Endodermal cell (in vitro differentiated cells): ENCODE measurements at regions not wholly inside any gene's neighbourhood (a gene's known extent, or its start where the extent isn't known, plus 50 kb on each side); places are given as distances from the start of the nearest gene placed in this dataset.

Experiments used
- DNase-seq: peaks from one replicate; pipeline ENCODE4 v3.0.0-alpha.2; 2017
- H3K27ac ChIP-seq: 2 replicates; pipeline ENCODE4 v1.5.1; 2013; ENCODE audit warnings: mild to moderate bottlenecking, low read depth, low read length, moderate library complexity
- H3K27me3 ChIP-seq: 2 replicates; pipeline ENCODE4 v1.6.1; 2013; ENCODE audit warnings: mild to moderate bottlenecking, low read length, moderate library complexity; ENCODE audit not compliant: insufficient read depth, control insufficient read depth, poor library complexity, severe bottlenecking
- H3K36me3 ChIP-seq: 2 replicates; pipeline ENCODE4 v1.7.0; 2013; ENCODE audit warnings: mild to moderate bottlenecking, low read length, moderate library complexity; ENCODE audit not compliant: control insufficient read depth, insufficient read depth
- H3K4me1 ChIP-seq: one replicate; pipeline ENCODE4 v1.7.0; 2013; ENCODE audit warnings: low read length; ENCODE audit not compliant: control insufficient read depth, insufficient read depth
- H3K4me3 ChIP-seq: 2 replicates; pipeline ENCODE4 v1.5.1; 2013; ENCODE audit warnings: mild to moderate bottlenecking, low read length, moderate library complexity
- H3K9ac ChIP-seq: 2 replicates; pipeline ENCODE4 v1.6.1; 2013; ENCODE audit warnings: mild to moderate bottlenecking, low read length, moderate library complexity; ENCODE audit not compliant: poor library complexity, severe bottlenecking; ENCODE audit errors: extremely low read depth
- H3K9me3 ChIP-seq: 2 replicates; pipeline ENCODE4 v1.6.1; 2013; ENCODE audit warnings: mild to moderate bottlenecking, low read length, moderate library complexity; ENCODE audit not compliant: control insufficient read depth
- H3K27ac Mint-ChIP-seq: 2 replicates; pipeline ENCODE4 v1.8.0; 2020; ENCODE audit warnings: mixed read lengths
- H3K27me3 Mint-ChIP-seq: 2 replicates; pipeline ENCODE4 v1.8.0; 2021; ENCODE audit warnings: mild to moderate bottlenecking, mixed read lengths; ENCODE audit not compliant: insufficient read depth
- H3K36me3 Mint-ChIP-seq: 2 replicates; pipeline ENCODE4 v1.8.0; 2020; ENCODE audit warnings: low read depth, mixed read lengths
- H3K4me1 Mint-ChIP-seq: 2 replicates; pipeline ENCODE4 v1.8.0; 2020; ENCODE audit warnings: mixed read lengths
- H3K4me3 Mint-ChIP-seq: 2 replicates; pipeline ENCODE4 v1.8.0; 2020; ENCODE audit warnings: mild to moderate bottlenecking, moderate library complexity, mixed read lengths
- H3K9me3 Mint-ChIP-seq: 2 replicates; pipeline ENCODE4 v1.8.0; 2020; ENCODE audit warnings: mild to moderate bottlenecking, mixed read lengths
- CTCF ChIP-seq: fragments of 200-600 bp; sonication (generic); conservative IDR thresholded peaks from 2 replicates; pipeline ENCODE4 v1.5.0; 2021; ENCODE audit warnings: antibody characterized with exemption, mild to moderate bottlenecking
- WGBS, 2 experiments: methylation state at CpG; one replicate each; pipeline versions ENCODE4 v1.1.5 to v1.1.7; 2013; ENCODE audit warnings: missing lambda C conversion rate in 2 of 2, mixed read lengths in 1 of 2; ENCODE audit not compliant: insufficient coverage in 1 of 2, insufficient read length in 1 of 2; 5-methylcytosine and 5-hydroxymethylcytosine counted together

GRCh38 chr12:124080649-124081048 lies 107.6 kb downstream of the ZNF664 start:
- Histone ChIP-seq H3K36me3 (no peaks in the 10 kb centered on the region), H3K4me3 (no peak overlapping the region), H3K27ac (no peak overlapping the region), H3K9me3 (no peaks in the 10 kb centered on the region), H3K27me3 (no peaks in the 10 kb centered on the region), H3K9ac (no peak overlapping the region), H3K4me1 (peaks cover 3% of the 10 kb centered on the region)
- Mint-ChIP-seq H3K36me3 (no peaks in the 10 kb centered on the region), H3K9me3 (no peaks in the 10 kb centered on the region), H3K27ac (no peak overlapping the region), H3K4me3 (no peak overlapping the region), H3K27me3 (no peaks in the 10 kb centered on the region), H3K4me1 (peaks cover under 1% of the 10 kb centered on the region)
- DNase-seq = no peak
- 87 to 90% methylated on average over 5 of the region's 5 CpGs for WGBS, 2 experiments
- TF ChIP-seq CTCF = peak; percentile 31

GRCh38 chr12:124082012-124082411 lies 109.0 kb downstream of the ZNF664 start:
- Mint-ChIP-seq H3K27ac (peak overlapping the region; percentile 24), H3K4me3 (no peak overlapping the region), H3K4me1 (no peaks in the 10 kb centered on the region), H3K9me3 (no peaks in the 10 kb centered on the region), H3K27me3 (no peaks in the 10 kb centered on the region), H3K36me3 (no peaks in the 10 kb centered on the region)
- no peak for DNase-seq
- H3K27ac ChIP-seq = no peak overlapping the region
- no peak overlapping the region for H3K9ac ChIP-seq
- H3K4me1 ChIP-seq = no peaks in the 10 kb centered on the region
- TF ChIP-seq CTCF = no peak
- H3K27me3 ChIP-seq = no peaks in the 10 kb centered on the region
- WGBS, 2 experiments = 92 to 96% methylated on average over 5 to 10 of the region's 10 CpGs
- H3K9me3 ChIP-seq = no peaks in the 10 kb centered on the region
- H3K36me3 ChIP-seq = no peaks in the 10 kb centered on the region
- no peak overlapping the region for H3K4me3 ChIP-seq

GRCh38 chr12:124082687-124083086 lies 109.7 kb downstream of the ZNF664 start:
- no peak for TF ChIP-seq CTCF
- Histone ChIP-seq H3K9ac (no peak overlapping the region), H3K27me3 (no peaks in the 10 kb centered on the region), H3K36me3 (no peaks in the 10 kb centered on the region), H3K9me3 (no peaks in the 10 kb centered on the region), H3K4me1 (no peaks in the 10 kb centered on the region), H3K27ac (no peak overlapping the region), H3K4me3 (no peak overlapping the region)
- Mint-ChIP-seq H3K27ac (no peak overlapping the region), H3K9me3 (no peaks in the 10 kb centered on the region), H3K4me1 (peaks cover 3% of the 10 kb centered on the region), H3K4me3 (no peak overlapping the region), H3K36me3 (no peaks in the 10 kb centered on the region), H3K27me3 (no peaks in the 10 kb centered on the region)
- DNase-seq = no peak
- 95 to 96% methylated on average over 4 of the region's 4 CpGs for WGBS, 2 experiments
